Breast epithelium (tissue), 4 donors: ENCODE measurements at regions not wholly inside any gene's neighbourhood (a gene's known extent, or its start where the extent isn't known, plus 50 kb on each side); places are given as distances from the start of the nearest gene placed in this dataset.

Experiments
- DNase-seq, 2 donors: peaks; one replicate each; pipeline ENCODE4 v3.0.0-alpha.2; 2019; ENCODE audit warnings: low spot score in 2 of 2
- H3K27ac ChIP-seq, 2 donors: fragments of 200-600 bp; sonication (generic) in 1 of 2; one replicate each; pipeline ENCODE4 v1.5.1; 2016 to 2019; ENCODE audit warnings: mild to moderate bottlenecking in 1 of 2
- H3K27me3 ChIP-seq, 2 donors: fragments of 200-600 bp; sonication (generic) in 1 of 2; one replicate each; pipeline versions ENCODE4 v1.5.1 to v1.6.0; 2017 to 2019; ENCODE audit warnings: control low read depth in 1 of 2, mild to moderate bottlenecking in 1 of 2
- H3K36me3 ChIP-seq: fragments of 200-600 bp; one replicate; pipeline ENCODE4 v1.5.1; 2019
- H3K4me1 ChIP-seq, 2 donors: fragments of 200-600 bp; sonication (generic); one replicate each; pipeline ENCODE4 v1.5.1; 2016 to 2019; ENCODE audit warnings: control low read depth in 1 of 2
- H3K4me3 ChIP-seq, 3 donors: fragments of 200-600 bp; sonication (generic); 1 replicate in 2 of 3; 2 replicates in 1 of 3; pipeline ENCODE4 v1.5.1; 2016 to 2019; ENCODE audit warnings: mild to moderate bottlenecking in 3 of 3, moderate library complexity in 2 of 3
- H3K9me3 ChIP-seq, 2 donors: fragments of 200-600 bp; sonication (generic) in 1 of 2; one replicate each; pipeline ENCODE4 v1.5.1; 2016 to 2019; ENCODE audit warnings: control low read depth in 1 of 2
- POLR2A ChIP-seq: fragments of 450-650 bp; IDR thresholded peaks from one replicate; pipeline ENCODE4 v1.6.1; 2016; ENCODE audit warnings: antibody characterized with exemption, mild to moderate bottlenecking, moderate library complexity
- POLR2AphosphoS5 ChIP-seq, 3 donors: sonication (generic); formaldehyde crosslinking; IDR thresholded peaks; one replicate each; pipeline ENCODE4 v1.6.1; 2017; ENCODE audit warnings: antibody characterized with exemption in 3 of 3
- intact Hi-C: fragments of 100-400 bp; cut with DNase I; formaldehyde crosslinking; loops from one replicate; pipeline ENCODE4 v1.15.1; 2023; ENCODE audit warnings: low total_unique reads
- TF ChIP-seq, protein P1 (sequence below), 3 donors: fragments of 450-650 bp; IDR thresholded peaks; one replicate each; pipeline ENCODE4 v1.5.1; 2016 to 2017; ENCODE audit warnings: antibody characterized with exemption in 3 of 3, mild to moderate bottlenecking in 3 of 3, moderate library complexity in 3 of 3

DNA sequence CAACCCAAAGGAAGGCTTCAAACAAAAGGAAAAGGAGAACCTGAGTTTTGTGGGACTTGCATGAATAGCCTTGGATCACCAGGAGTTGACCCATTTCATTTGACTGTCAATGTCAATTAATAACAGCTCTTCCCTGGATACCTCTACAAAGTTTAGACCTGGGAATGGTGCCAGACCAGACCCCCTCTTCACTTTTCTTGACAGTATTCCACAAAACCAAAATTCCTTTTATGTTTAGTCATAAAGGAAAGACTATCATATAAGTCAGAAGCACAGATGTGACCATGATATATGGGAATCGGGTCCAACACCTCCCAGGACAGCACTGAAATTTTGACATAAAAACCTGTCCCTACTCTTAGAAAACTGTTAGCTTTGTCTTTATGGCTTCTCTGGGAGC lies 191.8 kb downstream of the LYPLAL1 start:
- Histone ChIP-seq H3K27me3 (no peaks in the 10 kb centered on the region), H3K27ac (no peak overlapping the region), H3K4me3 (no peak overlapping the region), H3K36me3 (no peaks in the 10 kb centered on the region), H3K9me3 (no peaks in the 10 kb centered on the region), H3K4me1 (no peaks in the 10 kb centered on the region)
- TF ChIP-seq, protein P1, sequence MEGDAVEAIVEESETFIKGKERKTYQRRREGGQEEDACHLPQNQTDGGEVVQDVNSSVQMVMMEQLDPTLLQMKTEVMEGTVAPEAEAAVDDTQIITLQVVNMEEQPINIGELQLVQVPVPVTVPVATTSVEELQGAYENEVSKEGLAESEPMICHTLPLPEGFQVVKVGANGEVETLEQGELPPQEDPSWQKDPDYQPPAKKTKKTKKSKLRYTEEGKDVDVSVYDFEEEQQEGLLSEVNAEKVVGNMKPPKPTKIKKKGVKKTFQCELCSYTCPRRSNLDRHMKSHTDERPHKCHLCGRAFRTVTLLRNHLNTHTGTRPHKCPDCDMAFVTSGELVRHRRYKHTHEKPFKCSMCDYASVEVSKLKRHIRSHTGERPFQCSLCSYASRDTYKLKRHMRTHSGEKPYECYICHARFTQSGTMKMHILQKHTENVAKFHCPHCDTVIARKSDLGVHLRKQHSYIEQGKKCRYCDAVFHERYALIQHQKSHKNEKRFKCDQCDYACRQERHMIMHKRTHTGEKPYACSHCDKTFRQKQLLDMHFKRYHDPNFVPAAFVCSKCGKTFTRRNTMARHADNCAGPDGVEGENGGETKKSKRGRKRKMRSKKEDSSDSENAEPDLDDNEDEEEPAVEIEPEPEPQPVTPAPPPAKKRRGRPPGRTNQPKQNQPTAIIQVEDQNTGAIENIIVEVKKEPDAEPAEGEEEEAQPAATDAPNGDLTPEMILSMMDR (IDR thresholded peaks at IDR 0.05) = no peak
- TF ChIP-seq POLR2AphosphoS5 (IDR thresholded peaks at IDR 0.05) (no peak), POLR2A (no peak)
- intact Hi-C loops = loop anchor here (10.0 kb wide), 1 partner anchor 1789 kb away; no protein-coding TSS in a partner anchor
- DNase-seq = no peak

DNA sequence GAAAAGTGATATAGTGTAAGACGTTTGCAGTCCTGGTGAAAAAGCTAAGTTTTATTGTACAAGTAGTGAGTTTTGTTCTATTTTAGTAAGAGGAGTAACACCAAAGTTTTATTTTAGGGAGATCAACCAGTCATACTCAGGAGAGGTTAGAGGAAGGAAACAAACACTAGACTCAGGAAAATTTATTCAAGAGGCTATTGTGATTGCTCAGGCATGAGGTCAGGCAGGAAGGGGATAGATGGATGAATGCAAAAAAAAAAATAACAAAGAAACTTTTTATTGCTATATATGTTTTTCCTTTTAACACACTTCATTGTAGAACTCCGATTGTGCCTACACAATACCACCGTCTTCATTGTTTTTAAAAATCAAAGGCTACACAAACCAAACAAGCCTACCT lies 189.0 kb downstream of the LYPLAL1 start:
- no peaks in the 10 kb centered on the region for H3K9me3 ChIP-seq
- H3K4me3 ChIP-seq = no peak overlapping the region
- H3K27ac ChIP-seq = no peak overlapping the region
- H3K27me3 ChIP-seq = no peaks in the 10 kb centered on the region
- no peak for TF ChIP-seq POLR2AphosphoS5 (IDR thresholded peaks at IDR 0.05)
- TF ChIP-seq, protein P1 (IDR thresholded peaks at IDR 0.05) = no peak
- TF ChIP-seq POLR2A = no peak
- H3K36me3 ChIP-seq = no peaks in the 10 kb centered on the region
- no peak for DNase-seq
- no peaks in the 10 kb centered on the region for H3K4me1 ChIP-seq
- intact Hi-C loops = loop anchor here (10.0 kb wide), 1 partner anchor 1792 kb away; no protein-coding TSS in a partner anchor

DNA sequence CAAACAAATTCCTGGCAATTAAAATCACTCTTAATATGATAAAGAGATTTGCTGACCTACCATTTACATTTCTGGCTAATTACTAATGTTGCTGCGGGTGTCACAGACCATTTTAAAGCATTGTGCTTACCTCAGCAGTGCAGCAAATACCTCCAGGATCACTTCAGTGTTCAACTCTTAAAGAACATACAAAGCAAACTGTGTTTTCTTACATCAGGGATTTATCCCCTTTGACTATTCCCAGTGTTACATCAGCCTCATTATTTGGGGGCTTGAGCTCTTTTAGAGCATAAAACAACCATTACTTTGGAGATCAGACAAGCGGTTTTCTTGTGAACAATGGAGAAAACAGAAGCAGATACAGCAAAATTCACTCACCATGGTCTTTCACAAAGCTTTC lies 185.4 kb downstream of the LYPLAL1 start:
- Histone ChIP-seq H3K9me3 (no peaks in the 10 kb centered on the region), H3K4me1 (no peaks in the 10 kb centered on the region), H3K4me3 (no peak overlapping the region), H3K36me3 (no peaks in the 10 kb centered on the region), H3K27me3 (no peaks in the 10 kb centered on the region), H3K27ac (no peak overlapping the region)
- TF ChIP-seq POLR2AphosphoS5 (IDR thresholded peaks at IDR 0.05) = no peak
- TF ChIP-seq, protein P1 (IDR thresholded peaks at IDR 0.05) = no peak
- no peak for TF ChIP-seq POLR2A
- intact Hi-C loops = loop anchor here (5.0 kb wide), 1 partner anchor 712 kb away; no protein-coding TSS in a partner anchor
- DNase-seq = no peak

DNA sequence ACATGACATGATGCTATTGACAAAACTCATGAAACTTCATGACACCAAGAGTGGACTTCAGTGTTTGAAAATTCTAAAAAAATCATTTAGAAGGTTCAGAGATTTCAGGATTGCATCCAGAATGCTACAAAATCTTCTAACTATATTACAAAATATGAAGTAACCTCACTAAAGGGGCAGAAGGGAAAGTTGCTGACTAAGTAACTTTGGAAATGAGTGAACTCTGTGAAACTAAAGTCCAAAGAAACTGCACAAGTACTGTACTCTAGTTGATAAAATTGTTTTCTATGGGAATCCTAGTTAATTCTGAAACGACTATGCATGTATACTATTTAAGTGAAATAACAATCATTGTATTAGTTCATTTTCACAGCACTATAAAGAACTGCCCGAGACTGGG lies 184.4 kb downstream of the LYPLAL1 start:
- Histone ChIP-seq H3K36me3 (no peaks in the 10 kb centered on the region), H3K27me3 (no peaks in the 10 kb centered on the region), H3K27ac (no peak overlapping the region), H3K9me3 (no peaks in the 10 kb centered on the region), H3K4me3 (no peak overlapping the region), H3K4me1 (no peaks in the 10 kb centered on the region)
- intact Hi-C loops = loop anchor here (5.0 kb wide), 1 partner anchor 711 kb away; no protein-coding TSS in a partner anchor
- no peak for TF ChIP-seq POLR2A
- TF ChIP-seq, protein P1 (IDR thresholded peaks at IDR 0.05) = no peak
- TF ChIP-seq POLR2AphosphoS5 (IDR thresholded peaks at IDR 0.05) = no peak
- DNase-seq = no peak

DNA sequence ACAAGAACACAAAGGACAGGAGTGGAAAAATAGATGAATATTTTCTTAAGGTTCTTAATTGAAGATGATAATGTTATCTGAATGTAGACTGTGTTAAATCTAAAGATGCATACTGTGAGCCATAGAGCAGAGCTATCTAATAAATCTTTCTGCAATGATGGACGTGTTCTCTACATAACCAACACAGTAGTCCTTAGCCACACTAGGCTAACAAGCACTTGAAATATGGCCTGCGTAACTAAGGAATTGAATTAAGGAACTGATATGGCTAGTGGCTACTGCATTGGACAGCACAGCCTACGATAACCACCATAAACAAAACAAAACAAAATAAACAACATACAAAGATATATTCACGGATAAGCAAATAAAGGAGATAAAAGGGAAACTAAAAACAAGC lies 181.3 kb downstream of the LYPLAL1 start:
- H3K36me3 ChIP-seq = no peaks in the 10 kb centered on the region
- H3K4me1 ChIP-seq = no peaks in the 10 kb centered on the region
- intact Hi-C loops = loop anchor here (5.0 kb wide), 1 partner anchor 708 kb away; no protein-coding TSS in a partner anchor
- DNase-seq = no peak
- H3K4me3 ChIP-seq = no peak overlapping the region
- no peak overlapping the region for H3K27ac ChIP-seq
- H3K27me3 ChIP-seq = no peaks in the 10 kb centered on the region
- no peaks in the 10 kb centered on the region for H3K9me3 ChIP-seq
- TF ChIP-seq, protein P1 (IDR thresholded peaks at IDR 0.05) = no peak
- TF ChIP-seq POLR2AphosphoS5 (IDR thresholded peaks at IDR 0.05) = no peak
- no peak for TF ChIP-seq POLR2A
